ENCODE measurements at regions not wholly inside any gene's neighbourhood (a gene's known extent, or its start where the extent isn't known, plus 50 kb on each side); places are given as distances from the start of the nearest gene placed in this dataset.

DNA sequence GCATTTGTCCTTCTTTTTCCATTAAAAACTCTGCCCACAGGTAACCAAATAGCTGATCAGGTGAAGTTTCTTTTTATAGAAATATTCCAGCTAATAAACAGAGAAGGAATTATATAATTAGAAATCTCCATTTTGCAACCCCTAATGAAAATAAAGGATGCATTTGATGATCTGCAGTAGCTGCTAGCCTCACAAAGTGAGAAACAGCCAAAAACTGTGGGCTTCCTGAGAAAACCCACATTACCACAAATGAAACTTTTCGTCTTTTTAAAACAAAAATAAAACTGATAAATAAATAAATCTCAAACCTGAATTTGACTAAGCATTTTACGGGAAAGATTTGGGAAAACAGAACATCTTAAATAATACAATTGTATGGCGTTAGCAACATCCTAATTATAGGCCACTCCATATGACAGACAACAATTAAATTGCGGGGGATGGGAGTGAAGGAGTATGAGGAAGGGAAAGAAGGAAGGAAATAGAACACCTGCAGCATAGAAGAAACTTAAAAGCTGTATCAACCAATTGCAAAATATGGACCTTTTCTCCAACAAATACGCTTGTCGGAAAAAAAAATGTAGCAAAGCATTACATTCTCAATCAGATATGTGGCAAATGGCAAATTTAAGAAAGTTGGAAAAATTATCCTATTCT is 283.0 kb upstream of the ITGA1 start:
- DNase-seq: no peak

DNA sequence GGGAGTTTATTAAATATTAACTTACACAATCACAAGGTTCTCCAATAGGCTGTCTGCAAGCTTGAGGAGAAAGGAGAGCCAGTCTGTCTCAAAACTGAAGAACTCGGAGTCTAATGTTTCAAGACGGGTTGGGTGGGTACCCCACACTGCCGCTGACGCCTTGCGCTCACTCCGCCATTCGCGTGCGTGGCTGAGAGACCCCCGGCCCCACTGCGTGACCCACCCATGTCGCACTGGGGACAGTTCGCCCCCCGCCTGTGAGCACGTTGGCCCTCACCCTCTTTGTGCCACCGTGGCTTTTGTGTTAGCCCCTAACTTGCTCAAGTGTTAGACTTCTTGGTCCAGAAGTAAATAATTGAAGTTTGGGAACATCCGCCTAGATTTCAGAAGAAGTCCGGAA is 270.0 kb upstream of the ITGA1 start:
- no peak for DNase-seq

DNA sequence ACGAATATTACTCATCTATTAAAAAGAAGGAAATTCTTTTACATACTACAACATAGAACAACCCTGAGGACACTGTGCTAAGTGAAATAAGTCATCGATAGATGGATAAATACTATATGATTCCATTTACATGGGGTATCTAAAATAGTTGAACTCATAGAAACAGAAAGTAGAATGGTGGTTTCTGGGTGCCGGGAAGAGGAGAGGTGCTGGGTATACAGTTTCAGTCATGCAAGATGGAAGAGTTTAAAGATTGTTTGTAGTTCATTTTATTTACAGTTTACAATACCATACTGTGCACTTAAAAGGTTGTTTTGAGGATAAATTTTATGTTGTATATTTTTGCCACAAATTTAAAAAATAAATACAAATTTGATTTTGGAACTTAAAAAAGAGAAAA is 267.5 kb upstream of the ITGA1 start:
- DNase-seq: no peak

GRCh38 chr5:52521236-52521635 is 266.5 kb upstream of the ITGA1 start:
- no peak for DNase-seq

GRCh38 chr5:52523701-52524100 is 264.0 kb upstream of the ITGA1 start:
- DNase-seq: no peak

- no peak for DNase-seq
Measured at GRCh38 chr5:52531105-52531504, 256.6 kb upstream of the ITGA1 start.

DNA sequence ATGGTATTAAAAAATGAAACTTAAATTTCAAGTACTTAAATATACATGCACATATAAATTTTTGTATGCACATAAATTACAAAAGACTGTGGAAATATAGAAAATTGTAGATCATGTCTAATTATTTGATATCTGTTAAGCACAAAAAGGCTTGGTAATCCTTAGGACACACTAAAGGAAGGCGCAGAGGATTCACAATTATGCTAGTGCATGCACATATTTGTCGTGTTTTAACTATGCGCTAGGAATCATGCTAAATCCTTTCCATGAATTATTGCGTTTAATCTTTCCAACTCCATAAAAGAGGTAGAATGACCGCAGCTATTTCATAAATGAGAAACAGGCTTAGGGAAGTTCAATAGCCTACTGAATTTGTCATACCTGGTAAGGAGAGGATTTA is 244.1 kb upstream of the ITGA1 start:
- DNase-seq: no peak

DNA sequence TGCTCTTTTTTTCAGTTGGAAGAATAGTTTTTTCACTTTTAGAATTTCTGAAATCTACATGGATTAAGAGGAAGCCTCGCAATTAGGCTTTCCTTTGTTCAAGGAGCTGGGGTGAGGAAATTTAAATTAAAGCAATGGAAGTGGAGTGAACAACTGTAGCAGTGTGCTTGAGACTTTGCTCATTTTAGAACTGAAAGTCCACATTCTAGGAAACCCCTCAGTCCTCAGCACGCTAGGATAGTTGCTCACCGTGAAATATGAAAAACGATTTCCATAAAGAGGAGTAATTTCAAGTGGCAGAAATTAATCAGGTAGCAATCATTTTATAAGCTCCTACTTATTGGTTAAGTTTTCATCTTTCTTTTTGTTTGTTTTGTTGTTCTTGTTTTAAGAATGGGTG is 243.0 kb upstream of the ITGA1 start:
- no peak for DNase-seq

DNA sequence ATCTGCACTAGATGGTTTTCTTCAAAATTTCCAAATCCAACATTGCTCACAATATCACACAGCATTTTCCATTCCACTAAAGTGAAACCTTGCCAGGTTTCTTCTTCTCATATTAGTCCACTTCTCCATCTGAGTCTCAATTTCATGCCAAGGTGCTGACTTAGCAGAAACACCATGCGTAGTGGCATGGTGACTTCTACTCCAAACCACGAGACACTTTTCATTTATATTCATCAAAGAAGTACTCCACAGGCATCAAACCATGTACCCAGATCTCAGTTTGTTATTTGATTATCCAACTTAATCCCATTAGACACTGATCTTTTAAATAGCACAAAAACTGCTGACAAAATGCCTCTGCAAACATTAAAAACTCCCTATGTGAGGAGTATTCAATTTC is 233.4 kb upstream of the ITGA1 start:
- DNase-seq: no peak

DNA sequence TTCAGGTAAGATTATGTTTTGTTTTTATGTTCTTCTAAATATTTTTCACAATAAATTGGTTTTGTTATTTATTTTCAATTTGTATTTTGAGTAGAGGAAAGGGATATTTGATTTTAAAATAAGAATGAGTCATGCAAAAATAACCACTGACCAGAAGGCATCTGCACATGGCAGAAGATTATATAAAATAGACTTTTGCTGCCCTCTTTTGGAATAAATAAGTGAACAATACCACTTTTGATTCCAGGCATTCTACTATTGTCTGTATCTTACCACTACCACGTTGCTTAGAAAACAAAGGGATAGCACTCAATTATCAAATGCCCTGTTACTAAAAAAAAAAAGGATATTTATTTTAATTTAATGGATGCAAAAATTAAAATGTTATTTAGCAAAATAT is 227.3 kb upstream of the ITGA1 start:
- no peak for DNase-seq

DNA sequence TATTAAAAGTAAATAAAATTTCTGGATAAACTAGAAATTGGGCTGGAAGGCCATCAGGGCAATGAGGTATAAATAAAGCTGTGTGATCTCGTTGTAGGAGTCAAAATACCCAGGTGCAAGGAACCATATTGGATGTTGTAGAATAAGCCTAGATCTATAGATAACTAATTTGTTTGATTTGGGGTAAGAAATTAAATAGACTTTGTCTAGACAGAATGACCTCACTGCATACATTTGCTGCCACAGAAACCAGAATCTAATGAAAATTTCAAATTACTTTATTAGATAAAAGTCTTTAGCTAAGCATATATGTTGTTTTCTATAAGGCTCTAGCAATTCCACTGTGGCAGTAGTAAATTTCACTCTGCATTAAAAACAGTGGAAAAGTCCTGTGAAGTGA is 225.2 kb upstream of the ITGA1 start:
- no peak for DNase-seq

- no peak for DNase-seq
Measured at GRCh38 chr5:52564587-52564986, 223.1 kb upstream of the ITGA1 start.

DNA sequence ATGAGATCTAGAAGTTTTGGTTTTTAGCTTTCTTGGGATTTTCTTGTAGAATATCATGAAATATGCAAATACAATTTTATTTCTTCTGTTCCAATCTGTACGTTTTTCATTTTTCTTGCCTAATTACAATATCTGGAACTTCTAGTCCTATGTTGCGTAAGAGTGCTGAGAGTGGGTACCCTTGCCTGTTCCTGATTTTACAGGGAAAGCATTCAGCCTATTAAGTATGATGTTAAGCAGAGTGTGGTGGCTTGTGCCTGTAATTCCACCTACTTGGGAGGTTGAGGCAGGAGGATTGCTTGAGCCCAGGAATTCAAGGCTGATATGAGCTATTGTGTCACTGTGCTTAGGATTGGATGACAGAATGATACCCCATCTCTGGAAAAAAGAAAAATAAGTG is 210.2 kb upstream of the ITGA1 start:
- DNase-seq: no peak

DNA sequence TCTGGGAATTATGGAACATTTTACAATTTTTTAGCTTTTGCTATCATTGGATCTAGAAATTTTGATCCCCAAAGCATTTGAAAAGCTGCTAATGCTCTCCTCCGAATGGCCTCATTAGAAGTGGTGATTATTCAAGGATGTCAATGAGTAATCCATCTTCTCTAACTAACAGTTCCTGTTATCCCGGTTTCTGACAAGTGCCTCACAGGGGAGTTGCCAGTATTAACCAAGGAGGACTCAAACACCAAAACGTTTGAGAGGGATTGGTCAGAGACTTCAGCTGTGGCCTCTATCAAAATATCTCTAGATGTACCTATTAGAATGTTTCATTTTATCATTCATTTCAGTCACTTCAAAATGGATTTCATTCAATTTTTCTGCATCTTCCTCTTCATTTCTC is 208.3 kb upstream of the ITGA1 start:
- DNase-seq: no peak

- no peak for DNase-seq
Measured at GRCh38 chr5:52580921-52581320, 206.8 kb upstream of the ITGA1 start.

- DNase-seq: no peak
Measured at GRCh38 chr5:52582313-52582712, 205.4 kb upstream of the ITGA1 start.

GRCh38 chr5:52587131-52587530 is 200.6 kb upstream of the ITGA1 start:
- DNase-seq: no peak

DNA sequence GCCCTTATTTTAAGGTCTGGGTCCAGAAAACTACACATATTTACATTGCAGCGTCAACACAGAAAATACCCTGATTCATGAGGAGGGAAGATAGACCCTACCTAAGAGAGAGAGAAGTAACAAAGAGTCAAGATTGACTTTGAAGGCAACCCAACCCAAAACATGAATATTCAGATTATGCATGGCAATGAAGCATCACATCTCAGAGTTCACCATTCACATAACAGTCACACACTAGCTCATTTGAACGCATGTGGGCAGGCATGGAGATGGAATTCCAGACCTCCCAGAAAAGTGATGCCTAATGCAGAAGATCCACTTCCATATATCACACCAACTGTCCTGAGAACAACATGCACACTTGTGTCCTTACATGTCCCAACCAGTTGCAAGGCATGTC is 190.1 kb upstream of the ITGA1 start:
- no peak for DNase-seq

DNA sequence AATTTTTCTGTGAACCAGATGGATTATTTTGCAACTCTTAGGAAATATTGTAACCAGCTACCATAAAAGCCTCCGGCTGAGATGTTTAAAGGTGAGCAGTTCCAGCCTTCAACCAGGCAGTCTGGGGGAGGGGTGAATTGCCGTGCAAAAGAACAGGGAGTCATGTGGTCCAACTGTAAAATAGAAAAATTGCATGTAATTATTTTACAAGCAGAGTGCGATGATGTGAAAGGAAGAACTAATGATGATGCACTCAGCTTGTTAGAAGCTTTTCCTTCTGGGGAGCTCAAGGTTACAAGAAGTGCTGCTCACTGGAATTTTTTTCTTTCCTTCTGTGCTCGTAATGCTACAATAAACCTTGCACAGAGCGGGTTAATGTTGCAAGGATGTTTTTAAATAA is 188.7 kb upstream of the ITGA1 start:
- DNase-seq: no peak

DNA sequence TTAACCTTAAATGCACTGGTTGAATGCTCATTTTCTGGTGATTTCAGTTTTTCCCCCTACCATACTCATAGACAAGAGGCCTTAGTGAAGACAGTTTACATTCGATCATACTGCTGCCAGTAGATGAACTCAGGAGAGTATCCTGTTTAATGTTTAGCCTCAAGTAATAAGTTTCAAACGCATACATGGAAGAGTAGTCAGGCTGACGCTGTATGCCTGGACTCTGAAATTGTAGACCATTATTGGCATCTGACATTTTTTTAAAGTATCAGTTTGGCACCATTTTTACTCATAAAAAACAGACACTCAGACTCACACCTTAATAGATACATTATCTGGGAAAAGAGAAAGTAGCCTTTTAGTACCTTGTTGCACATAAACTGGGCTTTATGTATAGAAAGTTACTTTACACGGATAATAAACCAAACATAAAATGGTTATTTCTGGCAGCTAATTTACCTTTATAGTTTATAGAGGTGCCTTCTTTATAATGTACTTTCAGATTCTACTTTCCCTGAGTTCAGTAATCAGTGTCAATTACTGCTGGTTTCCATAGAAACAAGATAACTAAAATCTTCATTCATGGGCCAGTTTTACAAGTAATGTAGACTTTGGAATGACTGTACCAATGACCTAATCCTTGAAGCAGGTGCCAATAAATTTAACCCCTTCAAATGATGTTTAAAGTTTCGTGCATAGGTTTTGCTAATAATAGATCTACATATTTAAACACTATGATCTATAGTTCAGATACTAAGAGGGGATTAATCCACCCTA is 183.8 kb upstream of the ITGA1 start:
- no peak for DNase-seq

DNA sequence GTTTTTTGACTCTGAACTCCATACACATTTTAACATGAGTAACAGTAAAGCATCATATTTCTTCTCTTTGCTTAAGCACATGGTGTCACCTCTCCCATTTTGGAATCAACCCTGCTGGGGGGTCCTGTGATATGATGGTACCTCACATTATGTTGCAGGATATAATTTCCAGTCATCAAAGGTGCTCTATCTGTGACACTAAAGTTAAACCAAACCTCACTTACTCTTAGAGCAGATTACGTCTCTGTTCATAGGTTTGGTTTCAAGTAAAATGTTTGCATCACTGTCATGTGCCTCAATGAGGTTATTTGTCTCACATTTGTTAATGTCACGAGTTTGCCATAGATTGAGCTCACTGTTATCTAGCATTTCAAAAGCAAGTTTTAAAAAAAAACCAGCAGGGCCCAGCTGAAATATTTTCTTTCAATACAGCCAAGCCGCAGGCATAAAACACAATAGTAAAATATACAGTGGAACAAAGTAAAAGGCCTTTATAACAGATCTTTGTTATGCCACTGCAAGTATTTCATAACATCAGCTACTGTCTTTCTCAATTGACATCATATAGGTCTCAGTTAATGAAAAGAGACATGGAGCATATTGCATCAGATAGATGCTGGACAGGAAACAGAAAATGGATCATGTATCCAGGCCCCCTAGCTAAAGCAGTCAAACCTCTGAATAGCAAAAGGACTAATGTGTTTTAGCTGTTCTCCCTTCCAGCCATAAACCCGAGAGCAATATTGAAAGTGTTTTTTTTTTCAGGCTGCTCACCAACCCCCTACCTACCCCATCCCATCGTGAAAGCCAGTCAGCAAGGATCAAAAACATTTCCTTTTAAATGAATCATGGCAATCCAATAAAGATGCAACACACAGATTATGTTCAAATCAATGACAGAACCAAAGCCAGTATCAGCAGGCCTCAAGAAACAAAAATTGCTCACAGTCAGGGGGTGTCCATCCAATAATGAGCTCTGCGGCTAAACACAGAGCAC is 182.1 kb upstream of the ITGA1 start:
- DNase-seq: no peak

DNA sequence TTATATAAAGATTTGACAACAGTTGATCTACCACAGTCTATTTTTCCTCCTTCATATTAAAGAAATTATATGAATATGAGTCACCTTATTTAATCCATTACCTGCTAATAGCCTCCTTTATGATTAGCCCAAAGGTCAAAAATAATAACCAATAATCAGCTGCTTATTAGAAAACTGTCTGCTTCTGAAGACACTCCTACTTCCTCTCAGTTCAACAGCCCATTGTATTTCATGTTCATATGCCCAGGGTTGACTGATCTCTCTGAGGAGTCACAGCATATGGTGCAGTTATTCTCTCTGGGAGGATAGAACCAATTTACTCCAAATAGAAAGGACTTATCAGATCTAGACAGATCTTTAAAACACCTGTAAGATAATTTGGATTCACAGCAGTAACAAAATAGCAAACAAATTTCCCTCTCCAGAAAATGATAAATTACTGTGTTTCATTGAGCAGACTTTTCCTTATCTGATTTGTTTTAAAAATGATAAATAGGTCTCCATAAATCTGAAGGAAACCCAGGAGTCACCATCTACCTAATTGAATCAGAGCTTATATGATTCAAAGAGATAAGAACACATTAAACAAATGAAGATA is 180.4 kb upstream of the ITGA1 start:
- no peak for DNase-seq

- no peak for DNase-seq
Measured at GRCh38 chr5:52620315-52620714, 167.4 kb upstream of the ITGA1 start.
